Suprapubic skin (tissue), 4 donors: ENCODE measurements at regions not wholly inside any gene's neighbourhood (a gene's known extent, or its start where the extent isn't known, plus 50 kb on each side); places are given as distances from the start of the nearest gene placed in this dataset.

Source experiments
- DNase-seq, 2 donors: peaks; one replicate each; pipeline ENCODE4 v3.0.0-alpha.2; 2019; ENCODE audit warnings: low spot score in 2 of 2
- H3K27ac ChIP-seq: fragments of 200-600 bp; sonication (generic); one replicate; pipeline ENCODE4 v1.5.1; 2019
- H3K27me3 ChIP-seq: fragments of 200-600 bp; sonication (generic); one replicate; pipeline ENCODE4 v1.5.1; 2019
- H3K36me3 ChIP-seq: fragments of 200-600 bp; sonication (generic); one replicate; pipeline ENCODE4 v1.5.1; 2019
- H3K4me1 ChIP-seq: fragments of 200-600 bp; sonication (generic); one replicate; pipeline ENCODE4 v1.5.1; 2019
- H3K4me3 ChIP-seq: fragments of 200-600 bp; sonication (generic); one replicate; pipeline ENCODE4 v1.5.1; 2019; ENCODE audit warnings: mild to moderate bottlenecking
- H3K9me3 ChIP-seq: fragments of 200-600 bp; sonication (generic); one replicate; pipeline ENCODE4 v1.5.1; 2019
- EP300 ChIP-seq: sonication (generic); formaldehyde crosslinking; IDR thresholded peaks from one replicate; pipeline ENCODE4 v1.6.1; 2017; ENCODE audit warnings: antibody characterized with exemption
- POLR2A ChIP-seq, 2 donors: fragments of 450-650 bp; IDR thresholded peaks; one replicate each; pipeline ENCODE4 v1.6.1; 2017; ENCODE audit warnings: antibody characterized with exemption in 2 of 2, mild to moderate bottlenecking in 2 of 2, moderate library complexity in 2 of 2
- POLR2AphosphoS5 ChIP-seq, 3 donors: sonication (generic); formaldehyde crosslinking; IDR thresholded peaks; one replicate each; pipeline ENCODE4 v1.6.1; 2017; ENCODE audit warnings: antibody characterized with exemption in 3 of 3
- WGBS: methylation state at CpG from one replicate; pipeline ENCODE4 v1.1.5; 2018; 5-methylcytosine and 5-hydroxymethylcytosine counted together
- TF ChIP-seq, protein P1 (sequence below), 2 donors: fragments of 200-600 bp in 1 of 2; fragments of 450-650 bp in 1 of 2; sonication (generic) in 1 of 2; IDR thresholded peaks; one replicate each; pipeline ENCODE4 v1.5.1; 2016 to 2019; ENCODE audit warnings: antibody characterized with exemption in 2 of 2, mild to moderate bottlenecking in 1 of 2, moderate library complexity in 1 of 2

DNA sequence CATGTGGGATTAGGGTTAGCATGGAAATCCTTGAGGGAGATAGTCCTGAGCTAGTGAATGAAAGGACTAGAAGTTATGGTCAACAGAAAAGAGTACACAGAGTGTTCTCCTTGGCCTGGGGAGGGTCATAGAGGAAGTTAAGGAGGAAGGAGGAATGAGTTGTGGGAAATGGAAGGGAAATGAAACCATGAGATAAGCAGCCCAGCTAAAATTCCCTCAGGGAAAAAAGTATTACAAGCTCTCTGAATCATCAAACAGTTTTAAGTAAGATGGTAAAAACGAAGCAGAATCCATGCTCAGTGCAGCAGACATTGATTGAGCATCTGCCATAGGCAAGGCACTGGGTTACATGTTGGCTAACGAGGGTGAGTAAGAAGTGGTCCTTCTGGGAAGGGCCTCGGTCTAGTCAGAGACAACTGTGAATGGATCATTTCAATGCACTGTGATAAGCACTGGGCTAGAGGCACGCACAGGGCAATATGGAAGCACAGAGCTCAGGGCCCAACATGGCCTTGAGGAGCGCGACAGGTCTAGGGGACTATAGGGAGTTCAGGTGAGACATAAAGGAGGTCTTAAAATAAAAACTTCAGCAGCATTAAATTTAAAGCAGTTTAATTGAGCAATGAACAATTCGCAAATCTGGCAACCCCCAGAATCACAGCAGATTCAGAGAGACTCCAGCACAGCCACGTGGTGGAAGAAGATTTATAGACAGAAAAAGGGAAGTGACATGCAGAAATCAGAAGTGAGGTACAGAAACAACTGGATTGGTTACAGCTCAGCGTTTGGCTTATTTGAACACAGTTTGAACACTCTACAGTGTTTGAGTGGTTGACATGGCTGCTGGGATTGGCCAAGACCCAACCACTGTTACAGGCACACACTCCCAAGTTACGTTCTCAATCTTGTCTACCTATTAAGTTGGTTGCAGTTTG, 219.5 kb downstream of the HLX start:
- no peaks in the 10 kb centered on the region for H3K27me3 ChIP-seq
- TF ChIP-seq POLR2AphosphoS5 (IDR thresholded peaks at IDR 0.05) (no peak), EP300 (no peak), POLR2A (IDR thresholded peaks at IDR 0.05) (no peak)
- TF ChIP-seq, protein P1, sequence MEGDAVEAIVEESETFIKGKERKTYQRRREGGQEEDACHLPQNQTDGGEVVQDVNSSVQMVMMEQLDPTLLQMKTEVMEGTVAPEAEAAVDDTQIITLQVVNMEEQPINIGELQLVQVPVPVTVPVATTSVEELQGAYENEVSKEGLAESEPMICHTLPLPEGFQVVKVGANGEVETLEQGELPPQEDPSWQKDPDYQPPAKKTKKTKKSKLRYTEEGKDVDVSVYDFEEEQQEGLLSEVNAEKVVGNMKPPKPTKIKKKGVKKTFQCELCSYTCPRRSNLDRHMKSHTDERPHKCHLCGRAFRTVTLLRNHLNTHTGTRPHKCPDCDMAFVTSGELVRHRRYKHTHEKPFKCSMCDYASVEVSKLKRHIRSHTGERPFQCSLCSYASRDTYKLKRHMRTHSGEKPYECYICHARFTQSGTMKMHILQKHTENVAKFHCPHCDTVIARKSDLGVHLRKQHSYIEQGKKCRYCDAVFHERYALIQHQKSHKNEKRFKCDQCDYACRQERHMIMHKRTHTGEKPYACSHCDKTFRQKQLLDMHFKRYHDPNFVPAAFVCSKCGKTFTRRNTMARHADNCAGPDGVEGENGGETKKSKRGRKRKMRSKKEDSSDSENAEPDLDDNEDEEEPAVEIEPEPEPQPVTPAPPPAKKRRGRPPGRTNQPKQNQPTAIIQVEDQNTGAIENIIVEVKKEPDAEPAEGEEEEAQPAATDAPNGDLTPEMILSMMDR (IDR thresholded peaks at IDR 0.05): no peak
- H3K4me1 ChIP-seq: peaks cover 8% of the 10 kb centered on the region
- no peaks in the 10 kb centered on the region for H3K9me3 ChIP-seq
- 74% methylated on average over 10 of the region's 10 CpGs for WGBS
- peak overlapping the region; percentile 35 for H3K27ac ChIP-seq
- H3K36me3 ChIP-seq: no peaks in the 10 kb centered on the region
- DNase-seq: no peak
- H3K4me3 ChIP-seq: no peak overlapping the region

DNA sequence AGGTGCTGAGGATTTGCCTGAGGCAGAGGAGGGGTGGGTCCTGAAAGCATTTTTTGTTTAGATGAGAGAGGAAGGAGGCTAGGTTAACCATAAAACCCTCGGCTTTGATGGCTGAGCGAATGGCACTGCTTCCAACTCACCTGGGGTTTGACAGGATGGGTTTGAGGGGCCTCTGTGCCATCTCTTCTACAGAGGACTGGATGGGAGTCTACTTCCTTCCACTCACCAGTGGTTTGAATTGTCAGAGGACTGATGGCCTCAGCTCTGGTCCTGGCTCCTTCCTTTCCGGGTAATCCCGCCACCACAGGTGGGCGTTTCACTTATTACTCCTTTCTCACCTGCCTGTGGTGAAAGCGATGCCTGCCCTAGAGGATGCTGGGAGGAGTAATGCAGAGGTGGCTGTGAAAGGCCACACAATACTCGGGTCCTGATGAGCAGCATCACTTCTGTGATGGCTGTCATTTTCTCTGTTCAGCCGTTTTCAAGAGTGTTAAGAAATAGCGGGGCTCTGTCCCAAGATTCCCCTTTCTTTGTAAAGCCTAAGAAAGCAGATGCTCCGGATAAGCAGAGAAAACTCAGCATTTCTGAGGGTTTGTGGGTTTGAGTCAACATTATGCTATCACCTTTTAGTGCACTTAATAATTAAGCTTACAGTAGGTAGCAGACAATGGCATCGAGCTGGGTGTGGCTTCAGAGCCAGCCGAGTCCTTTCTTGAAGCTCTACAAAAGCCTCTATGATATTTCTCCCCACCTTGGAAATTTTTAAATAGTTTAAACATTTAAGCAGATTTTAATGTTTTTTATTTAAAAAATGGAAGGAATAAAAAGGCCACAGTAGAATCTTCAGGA, 220.7 kb downstream of the HLX start:
- TF ChIP-seq POLR2A (IDR thresholded peaks at IDR 0.05): no peak
- TF ChIP-seq EP300: no peak
- TF ChIP-seq POLR2AphosphoS5 (IDR thresholded peaks at IDR 0.05): no peak
- TF ChIP-seq, protein P1 (IDR thresholded peaks at IDR 0.05): no peak
- Histone ChIP-seq H3K9me3 (no peaks in the 10 kb centered on the region), H3K4me1 (peaks cover 5% of the 10 kb centered on the region), H3K36me3 (no peaks in the 10 kb centered on the region), H3K27ac (no peak overlapping the region), H3K4me3 (no peak overlapping the region), H3K27me3 (no peaks in the 10 kb centered on the region)
- WGBS: 80% methylated on average over 12 of the region's 12 CpGs
- no peak for DNase-seq

DNA sequence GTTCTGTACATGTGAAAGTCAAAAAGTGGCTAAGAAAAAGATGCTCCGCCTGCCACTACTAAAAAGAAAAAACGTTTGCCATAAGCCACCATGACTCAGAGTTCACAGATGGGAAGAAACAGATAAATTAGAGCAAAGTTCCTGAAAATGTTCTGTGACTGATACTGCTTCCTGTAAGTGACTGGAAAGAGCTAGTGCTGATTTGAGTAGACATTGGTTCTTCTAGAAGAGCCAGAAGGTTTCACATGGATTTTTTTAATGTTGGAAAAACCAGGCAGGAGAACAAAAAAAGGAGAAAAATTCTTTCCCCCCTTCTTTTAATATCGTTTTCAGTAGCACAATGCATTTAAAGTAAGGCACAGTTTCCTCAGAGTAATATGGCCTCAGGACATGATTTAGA, 221.4 kb downstream of the HLX start:
- TF ChIP-seq, protein P1 (IDR thresholded peaks at IDR 0.05): no peak
- TF ChIP-seq EP300 (no peak), POLR2AphosphoS5 (IDR thresholded peaks at IDR 0.05) (no peak), POLR2A (IDR thresholded peaks at IDR 0.05) (no peak)
- Histone ChIP-seq H3K27me3 (no peaks in the 10 kb centered on the region), H3K27ac (peak overlapping the region; percentile 32), H3K9me3 (no peaks in the 10 kb centered on the region), H3K4me3 (no peak overlapping the region), H3K36me3 (no peaks in the 10 kb centered on the region), H3K4me1 (peaks cover 5% of the 10 kb centered on the region)
- no peak for DNase-seq
- WGBS: 19% methylated on average over 3 of the region's 3 CpGs

DNA sequence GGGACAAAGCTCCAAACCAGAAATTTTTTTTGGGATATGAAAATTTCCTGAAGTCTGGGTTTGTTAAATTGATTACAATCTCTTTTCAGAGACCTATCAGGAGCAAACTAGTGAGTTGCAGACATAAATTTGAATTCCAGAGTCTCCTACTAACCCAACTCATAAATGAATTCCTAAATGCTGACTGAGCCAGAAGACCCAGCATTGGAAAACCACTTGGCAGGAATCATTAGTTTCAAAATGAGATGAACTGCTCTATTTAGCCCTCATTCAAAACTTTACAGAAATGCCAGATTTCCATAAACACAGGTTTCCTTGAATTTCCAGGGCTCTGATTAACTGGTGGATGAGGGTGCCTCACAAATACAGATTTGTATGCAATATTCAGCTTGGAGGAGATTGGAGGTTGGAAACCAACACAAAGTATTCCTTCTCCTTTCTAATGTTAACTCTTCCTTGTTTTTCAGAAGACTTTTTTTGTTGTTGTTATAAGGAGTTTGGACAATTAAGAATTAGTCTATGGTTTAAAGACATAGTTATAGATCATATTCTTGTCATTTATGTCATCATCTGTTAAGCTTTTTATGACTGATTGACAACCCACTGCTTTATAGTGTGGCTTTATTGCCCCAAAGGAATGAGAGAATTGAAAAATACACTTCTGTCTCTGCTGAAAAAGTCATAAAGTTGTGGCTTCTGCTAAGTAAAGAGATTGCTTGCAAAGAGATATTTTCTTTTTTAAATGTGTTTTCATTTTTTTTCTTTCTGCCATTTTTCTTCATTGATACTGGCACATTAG, 222.8 kb downstream of the HLX start:
- H3K27ac ChIP-seq: no peak overlapping the region
- no peak for DNase-seq
- H3K4me3 ChIP-seq: no peak overlapping the region
- H3K4me1 ChIP-seq: peaks cover 5% of the 10 kb centered on the region
- H3K27me3 ChIP-seq: no peaks in the 10 kb centered on the region
- TF ChIP-seq EP300 (no peak), POLR2A (IDR thresholded peaks at IDR 0.05) (no peak), POLR2AphosphoS5 (IDR thresholded peaks at IDR 0.05) (no peak)
- TF ChIP-seq, protein P1 (IDR thresholded peaks at IDR 0.05): no peak
- H3K36me3 ChIP-seq: no peaks in the 10 kb centered on the region
- no peaks in the 10 kb centered on the region for H3K9me3 ChIP-seq
